ENCODE measurements at regions not wholly inside any gene's neighbourhood (a gene's known extent, or its start where the extent isn't known, plus 50 kb on each side); places are given as distances from the start of the nearest gene placed in this dataset.

GRCh38 chr15:34652726-34653033, 69.2 kb upstream of the GOLGA8B start (continued):
- TF ChIP-seq, protein P1, sequence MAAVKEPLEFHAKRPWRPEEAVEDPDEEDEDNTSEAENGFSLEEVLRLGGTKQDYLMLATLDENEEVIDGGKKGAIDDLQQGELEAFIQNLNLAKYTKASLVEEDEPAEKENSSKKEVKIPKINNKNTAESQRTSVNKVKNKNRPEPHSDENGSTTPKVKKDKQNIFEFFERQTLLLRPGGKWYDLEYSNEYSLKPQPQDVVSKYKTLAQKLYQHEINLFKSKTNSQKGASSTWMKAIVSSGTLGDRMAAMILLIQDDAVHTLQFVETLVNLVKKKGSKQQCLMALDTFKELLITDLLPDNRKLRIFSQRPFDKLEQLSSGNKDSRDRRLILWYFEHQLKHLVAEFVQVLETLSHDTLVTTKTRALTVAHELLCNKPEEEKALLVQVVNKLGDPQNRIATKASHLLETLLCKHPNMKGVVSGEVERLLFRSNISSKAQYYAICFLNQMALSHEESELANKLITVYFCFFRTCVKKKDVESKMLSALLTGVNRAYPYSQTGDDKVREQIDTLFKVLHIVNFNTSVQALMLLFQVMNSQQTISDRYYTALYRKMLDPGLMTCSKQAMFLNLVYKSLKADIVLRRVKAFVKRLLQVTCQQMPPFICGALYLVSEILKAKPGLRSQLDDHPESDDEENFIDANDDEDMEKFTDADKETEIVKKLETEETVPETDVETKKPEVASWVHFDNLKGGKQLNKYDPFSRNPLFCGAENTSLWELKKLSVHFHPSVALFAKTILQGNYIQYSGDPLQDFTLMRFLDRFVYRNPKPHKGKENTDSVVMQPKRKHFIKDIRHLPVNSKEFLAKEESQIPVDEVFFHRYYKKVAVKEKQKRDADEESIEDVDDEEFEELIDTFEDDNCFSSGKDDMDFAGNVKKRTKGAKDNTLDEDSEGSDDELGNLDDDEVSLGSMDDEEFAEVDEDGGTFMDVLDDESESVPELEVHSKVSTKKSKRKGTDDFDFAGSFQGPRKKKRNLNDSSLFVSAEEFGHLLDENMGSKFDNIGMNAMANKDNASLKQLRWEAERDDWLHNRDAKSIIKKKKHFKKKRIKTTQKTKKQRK (IDR thresholded peaks at IDR 0.05; ENCODE audit: borderline replicate concordance, low read depth, low read length), result no peak
- TF ChIP-seq ARID3A (IDR thresholded peaks at IDR 0.05; ENCODE audit: borderline replicate concordance, low read depth, low read length) (peak; percentile 55; the same call in 1 of the 2 replicates), TOE1 (IDR thresholded peaks at IDR 0.05; ENCODE audit: borderline replicate concordance) (no peak), TOE1 (CRISPR knock-in tag; IDR thresholded peaks at IDR 0.05; ENCODE audit: borderline replicate concordance, low read depth) (no peak), ATF2 (CRISPR knock-in tag; IDR thresholded peaks at IDR 0.05) (no peak)
- TF ChIP-seq, protein P2, sequence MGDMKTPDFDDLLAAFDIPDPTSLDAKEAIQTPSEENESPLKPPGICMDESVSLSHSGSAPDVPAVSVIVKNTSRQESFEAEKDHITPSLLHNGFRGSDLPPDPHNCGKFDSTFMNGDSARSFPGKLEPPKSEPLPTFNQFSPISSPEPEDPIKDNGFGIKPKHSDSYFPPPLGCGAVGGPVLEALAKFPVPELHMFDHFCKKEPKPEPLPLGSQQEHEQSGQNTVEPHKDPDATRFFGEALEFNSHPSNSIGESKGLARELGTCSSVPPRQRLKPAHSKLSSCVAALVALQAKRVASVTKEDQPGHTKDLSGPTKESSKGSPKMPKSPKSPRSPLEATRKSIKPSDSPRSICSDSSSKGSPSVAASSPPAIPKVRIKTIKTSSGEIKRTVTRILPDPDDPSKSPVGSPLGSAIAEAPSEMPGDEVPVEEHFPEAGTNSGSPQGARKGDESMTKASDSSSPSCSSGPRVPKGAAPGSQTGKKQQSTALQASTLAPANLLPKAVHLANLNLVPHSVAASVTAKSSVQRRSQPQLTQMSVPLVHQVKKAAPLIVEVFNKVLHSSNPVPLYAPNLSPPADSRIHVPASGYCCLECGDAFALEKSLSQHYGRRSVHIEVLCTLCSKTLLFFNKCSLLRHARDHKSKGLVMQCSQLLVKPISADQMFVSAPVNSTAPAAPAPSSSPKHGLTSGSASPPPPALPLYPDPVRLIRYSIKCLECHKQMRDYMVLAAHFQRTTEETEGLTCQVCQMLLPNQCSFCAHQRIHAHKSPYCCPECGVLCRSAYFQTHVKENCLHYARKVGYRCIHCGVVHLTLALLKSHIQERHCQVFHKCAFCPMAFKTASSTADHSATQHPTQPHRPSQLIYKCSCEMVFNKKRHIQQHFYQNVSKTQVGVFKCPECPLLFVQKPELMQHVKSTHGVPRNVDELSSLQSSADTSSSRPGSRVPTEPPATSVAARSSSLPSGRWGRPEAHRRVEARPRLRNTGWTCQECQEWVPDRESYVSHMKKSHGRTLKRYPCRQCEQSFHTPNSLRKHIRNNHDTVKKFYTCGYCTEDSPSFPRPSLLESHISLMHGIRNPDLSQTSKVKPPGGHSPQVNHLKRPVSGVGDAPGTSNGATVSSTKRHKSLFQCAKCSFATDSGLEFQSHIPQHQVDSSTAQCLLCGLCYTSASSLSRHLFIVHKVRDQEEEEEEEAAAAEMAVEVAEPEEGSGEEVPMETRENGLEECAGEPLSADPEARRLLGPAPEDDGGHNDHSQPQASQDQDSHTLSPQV (IDR thresholded peaks at IDR 0.05), result peak; percentile 77; the same call in 1 of the 2 replicates
